ENCODE measurements at regions not wholly inside any gene's neighbourhood (a gene's known extent, or its start where the extent isn't known, plus 50 kb on each side); places are given as distances from the start of the nearest gene placed in this dataset.

DNA sequence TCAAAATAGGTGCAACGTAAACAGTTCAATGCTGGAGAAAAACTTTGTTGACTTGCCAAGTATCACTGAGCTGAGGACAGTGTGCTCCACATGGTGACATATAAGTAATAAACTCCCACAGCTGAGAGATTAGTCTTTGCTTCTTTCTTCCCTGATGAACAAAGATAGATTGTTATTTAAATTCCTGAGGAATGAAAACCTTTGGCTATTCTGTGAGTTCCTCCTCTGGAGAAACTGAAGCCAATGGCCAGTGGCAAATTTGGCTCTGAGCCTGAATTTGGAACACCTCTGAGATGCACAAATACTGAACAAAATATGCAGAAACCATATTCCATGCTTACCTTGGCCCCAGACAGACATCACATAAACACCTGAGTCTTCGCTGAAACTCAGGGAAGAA is 63.3 kb downstream of the RPL22L1 start:
- no peak for DNase-seq (ENCODE audit: extremely low read depth in 1 of 4, low spot score in 3 of 4)
- intact Hi-C loops (cut with micrococcal nuclease) (loop anchor here (5.0 kb wide), 2 partner anchors 39 to 184 kb away; no protein-coding TSS in a partner anchor), in situ Hi-C loops (cut with MboI) (loop anchor here (5.0 kb wide), 1 partner anchor 114 kb away; no protein-coding TSS in a partner anchor)
- Histone ChIP-seq H3K4me3 (no peak overlapping the region), H3K36me3 (ENCODE audit: control insufficient read depth, insufficient read depth, low read length) (no peaks in the 10 kb centered on the region), H3K9ac (ENCODE audit: insufficient read depth in 1 of 2, low read depth in 2 of 2, low read length in 2 of 2) (no peak overlapping the region), H3K9me1 (ENCODE audit: control insufficient read depth, insufficient read depth, low read length) (no peaks in the 10 kb centered on the region), H3K4me2 (ENCODE audit: insufficient read depth, low read length) (no peak overlapping the region), H2AFZ (ENCODE audit: low read depth, low read length) (peak overlapping the region; percentile 22; the same call in 1 of the 2 replicates), H3K27ac (ENCODE audit: extremely low read depth, low read depth, low read length) (no peak overlapping the region), H3K4me1 (replicated peaks in 1 of 2; ENCODE audit: control insufficient read depth in 2 of 2, insufficient read depth in 2 of 2, low read length in 2 of 2) (peaks cover 7 to 35% of the 10 kb centered on the region in 2 experiments; a peak in 4 of 5 replicates), H4K20me1 (replicated peaks; ENCODE audit: control insufficient read depth, insufficient read depth, low read length) (no peaks in the 10 kb centered on the region), H3K79me2 (ENCODE audit: control insufficient read depth, insufficient read depth, low read length) (no peaks in the 10 kb centered on the region), H3K9me3 (replicated peaks; ENCODE audit: control insufficient read depth, insufficient read depth, low read depth, low read length) (no peaks in the 10 kb centered on the region), H3K27me3 (ENCODE audit: control insufficient read depth in 2 of 2, insufficient read depth in 2 of 2, low read length in 2 of 2) (no peaks in the 10 kb centered on the region)
- ChIA-PET POLR2A (no interaction called here), CTCF (ENCODE audit: low intra/inter-chr PET ratio) (interaction anchor here (0.6 kb wide), 1 partner anchor 392 kb away, joined by 3 read pairs; no protein-coding TSS in a partner anchor)
- WGBS (ENCODE audit: insufficient coverage, low coverage, missing lambda C conversion rate) = 81% methylated on average over 2 of the region's 2 CpGs
- FAIRE-seq = no peak
- no peak for TF ChIP-seq BRD4 (IDR thresholded peaks at IDR 0.05)
- TF ChIP-seq DMBX1 (CRISPR knock-in tag; IDR thresholded peaks at IDR 0.05; ENCODE audit: borderline replicate concordance) = no peak
- no peak for TF ChIP-seq HNRNPLL (IDR thresholded peaks at IDR 0.05; ENCODE audit: low read depth, low read length, poor library complexity, severe bottlenecking)
- ATAC-seq = no peak
- BruUV-seq (replicated peaks) = no TSS peak

- CTCF ChIA-PET (ENCODE audit: low intra/inter-chr PET ratio) = no interaction called here
- ATAC-seq = no peak
- H3K4me3 ChIP-seq = no peak overlapping the region
- H3K4me1 ChIP-seq (replicated peaks in 1 of 2; ENCODE audit: control insufficient read depth in 2 of 2, insufficient read depth in 2 of 2, low read length in 2 of 2) = peaks cover 7 to 34% of the 10 kb centered on the region in 2 experiments; a peak in 4 of 5 replicates
- peak overlapping the region; percentile 22; the same call in 1 of the 2 replicates for H2AFZ ChIP-seq (ENCODE audit: low read depth, low read length)
- intact Hi-C loops (cut with micrococcal nuclease) (loop anchor here (5.0 kb wide), 2 partner anchors 39 to 184 kb away; no protein-coding TSS in a partner anchor), in situ Hi-C loops (cut with MboI) (loop anchor here (5.0 kb wide), 1 partner anchor 114 kb away; no protein-coding TSS in a partner anchor)
- peak in 1 of 4 experiments; percentile 63 for DNase-seq (ENCODE audit: extremely low read depth in 1 of 4, low spot score in 3 of 4)
- H4K20me1 ChIP-seq (replicated peaks; ENCODE audit: control insufficient read depth, insufficient read depth, low read length) = no peaks in the 10 kb centered on the region
- H3K79me2 ChIP-seq (ENCODE audit: control insufficient read depth, insufficient read depth, low read length) = no peaks in the 10 kb centered on the region
- H3K36me3 ChIP-seq (ENCODE audit: control insufficient read depth, insufficient read depth, low read length) = no peaks in the 10 kb centered on the region
- H3K9ac ChIP-seq (ENCODE audit: insufficient read depth in 1 of 2, low read depth in 2 of 2, low read length in 2 of 2) = no peak overlapping the region
- no peak overlapping the region for H3K27ac ChIP-seq (ENCODE audit: extremely low read depth, low read depth, low read length)
- BruUV-seq (replicated peaks) = no TSS peak
- no peak overlapping the region for H3K4me2 ChIP-seq (ENCODE audit: insufficient read depth, low read length)
- WGBS (ENCODE audit: insufficient coverage, low coverage, missing lambda C conversion rate) = 60% methylated on average over 5 of the region's 5 CpGs
- H3K9me1 ChIP-seq (ENCODE audit: control insufficient read depth, insufficient read depth, low read length) = no peaks in the 10 kb centered on the region
- no peaks in the 10 kb centered on the region for H3K27me3 ChIP-seq (ENCODE audit: control insufficient read depth in 2 of 2, insufficient read depth in 2 of 2, low read length in 2 of 2)
- H3K9me3 ChIP-seq (replicated peaks; ENCODE audit: control insufficient read depth, insufficient read depth, low read depth, low read length) = no peaks in the 10 kb centered on the region
- POLR2A ChIA-PET = no interaction called here
- FAIRE-seq = no peak
- TF ChIP-seq KDM1A (IDR thresholded peaks at IDR 0.05) = 0 out of 4 replicates have a peak, but pooled peaks of 1 of the 2 experiments have one; percentile 36
- TF ChIP-seq HMGN3 (IDR thresholded peaks at IDR 0.05; ENCODE audit: borderline replicate concordance, extremely low read depth, insufficient read length, low read depth, low read length) = no peak
- TF ChIP-seq CBFA2T2 (conservative IDR thresholded peaks at IDR 0.05) = 0 out of 2 replicates have a peak, but pooled peaks have one; percentile 8
- TF ChIP-seq NFIX (CRISPR knock-in tag; IDR thresholded peaks at IDR 0.05; ENCODE audit: low read depth) = peak; percentile 74
- peak; percentile 98 for TF ChIP-seq NFIC (IDR thresholded peaks at IDR 0.05)
- TF ChIP-seq CBFA2T3 (IDR thresholded peaks at IDR 0.05) = peak; percentile 53
Observed at GRCh38 chr3:170806141-170806540, 63.9 kb downstream of the RPL22L1 start.

Measured in K562 (cell line).